WI38 (cell line): ENCODE measurements at regions not wholly inside any gene's neighbourhood (a gene's known extent, or its start where the extent isn't known, plus 50 kb on each side); places are given as distances from the start of the nearest gene placed in this dataset.

Experiments
- H3K4me3 ChIP-seq: 2 replicates; pipeline ENCODE4 v1.5.1; 2011; ENCODE audit warnings: low read depth, mild to moderate bottlenecking, control low read depth, low read length
- TF ChIP-seq, protein P1 (sequence below): IDR thresholded peaks from 2 replicates; pipeline ENCODE4 v1.5.1; 2012; ENCODE audit warnings: low read depth, mild to moderate bottlenecking, control low read depth, low read length

DNA sequence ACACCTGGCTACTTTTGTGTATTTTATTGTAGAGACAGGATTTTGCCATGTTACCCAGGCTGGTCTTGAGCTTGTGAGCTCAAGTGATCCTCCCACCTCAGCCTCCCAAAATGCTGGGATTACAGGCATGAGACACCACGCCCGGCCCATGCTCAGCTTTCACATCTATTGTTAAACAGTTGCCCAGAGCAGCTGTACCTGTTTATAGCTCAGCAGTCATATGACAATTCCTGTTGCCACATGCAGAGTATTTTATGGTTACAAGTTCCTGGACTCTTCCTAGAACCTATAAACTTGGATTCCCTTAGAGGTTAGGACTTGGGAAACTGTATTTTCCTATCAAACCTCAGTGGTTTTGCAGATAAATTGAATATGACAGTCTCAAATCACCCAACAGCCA, 188.3 kb upstream of the KCNG1 start:
- H3K4me3 ChIP-seq = no peak overlapping the region
- TF ChIP-seq, protein P1, sequence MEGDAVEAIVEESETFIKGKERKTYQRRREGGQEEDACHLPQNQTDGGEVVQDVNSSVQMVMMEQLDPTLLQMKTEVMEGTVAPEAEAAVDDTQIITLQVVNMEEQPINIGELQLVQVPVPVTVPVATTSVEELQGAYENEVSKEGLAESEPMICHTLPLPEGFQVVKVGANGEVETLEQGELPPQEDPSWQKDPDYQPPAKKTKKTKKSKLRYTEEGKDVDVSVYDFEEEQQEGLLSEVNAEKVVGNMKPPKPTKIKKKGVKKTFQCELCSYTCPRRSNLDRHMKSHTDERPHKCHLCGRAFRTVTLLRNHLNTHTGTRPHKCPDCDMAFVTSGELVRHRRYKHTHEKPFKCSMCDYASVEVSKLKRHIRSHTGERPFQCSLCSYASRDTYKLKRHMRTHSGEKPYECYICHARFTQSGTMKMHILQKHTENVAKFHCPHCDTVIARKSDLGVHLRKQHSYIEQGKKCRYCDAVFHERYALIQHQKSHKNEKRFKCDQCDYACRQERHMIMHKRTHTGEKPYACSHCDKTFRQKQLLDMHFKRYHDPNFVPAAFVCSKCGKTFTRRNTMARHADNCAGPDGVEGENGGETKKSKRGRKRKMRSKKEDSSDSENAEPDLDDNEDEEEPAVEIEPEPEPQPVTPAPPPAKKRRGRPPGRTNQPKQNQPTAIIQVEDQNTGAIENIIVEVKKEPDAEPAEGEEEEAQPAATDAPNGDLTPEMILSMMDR = no peak

DNA sequence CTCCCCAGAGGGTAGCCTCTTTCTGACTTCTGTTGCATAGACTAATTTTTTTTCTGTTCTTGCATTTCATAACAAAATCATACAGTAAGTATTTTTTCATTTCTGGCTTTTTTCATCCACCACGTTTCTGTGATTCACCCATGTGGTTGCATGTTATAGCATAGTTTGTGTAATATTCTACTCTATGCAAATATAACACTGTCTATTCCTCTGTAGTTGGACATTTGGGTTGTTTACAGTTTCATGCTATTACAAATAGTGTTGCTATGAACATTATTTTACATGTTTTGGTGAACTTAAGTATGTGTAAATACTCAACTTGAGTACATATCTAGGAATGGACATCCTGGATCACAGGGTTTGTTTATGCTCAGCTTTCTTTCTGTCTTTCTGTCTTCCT, 187.2 kb upstream of the KCNG1 start:
- no peak overlapping the region for H3K4me3 ChIP-seq
- TF ChIP-seq, protein P1 = no peak

DNA sequence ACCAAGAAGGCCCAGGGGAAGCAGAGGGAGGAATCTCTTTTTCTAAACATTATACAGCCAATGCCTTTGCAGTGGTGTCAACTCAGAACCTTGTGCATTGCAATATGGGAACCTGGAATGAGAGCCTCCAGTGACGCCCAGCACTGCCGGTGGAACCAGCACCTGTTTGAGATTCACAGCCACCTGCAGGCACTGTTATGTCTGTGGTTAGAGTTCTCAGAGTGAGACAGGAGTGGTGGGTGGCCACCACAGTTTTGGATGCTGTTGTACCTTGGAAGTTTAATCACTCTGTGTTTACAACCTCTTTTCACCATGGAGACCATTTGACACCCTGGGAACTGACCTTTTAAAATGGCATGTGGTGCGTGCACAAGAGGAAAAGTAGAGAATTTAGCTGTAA, 185.3 kb upstream of the KCNG1 start:
- TF ChIP-seq, protein P1 = no peak

DNA sequence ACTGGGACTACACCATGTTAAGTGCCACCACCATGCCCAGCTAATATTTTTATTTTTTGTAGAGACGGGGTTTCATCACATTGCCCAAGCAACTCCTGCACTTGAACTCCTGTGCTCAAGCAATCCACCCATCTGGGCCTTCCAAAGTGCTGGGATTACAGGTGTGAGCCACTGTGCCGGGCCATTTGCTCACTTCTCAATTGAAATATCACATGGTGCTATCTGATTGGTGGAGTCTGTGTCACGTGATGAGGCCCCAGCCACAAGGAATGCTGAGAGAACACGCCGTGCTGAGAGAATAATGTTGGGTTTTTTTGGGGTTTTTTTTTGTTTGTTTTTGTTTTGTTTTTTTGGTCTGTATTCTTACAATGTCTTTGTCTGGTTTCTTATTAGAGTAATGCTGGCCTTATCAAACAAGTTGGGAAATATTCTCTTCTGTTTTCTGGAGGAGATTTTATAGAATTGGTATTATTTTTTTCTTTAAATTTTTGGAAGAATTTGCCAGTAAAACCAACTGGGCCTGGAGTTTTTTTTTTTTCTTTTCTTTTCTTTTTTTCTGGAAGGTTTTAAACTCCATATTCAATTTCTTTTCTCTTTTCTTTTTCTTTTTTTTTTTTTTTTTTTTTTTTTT, 183.2 kb upstream of the KCNG1 start:
- no peak overlapping the region for H3K4me3 ChIP-seq

More for the DNA sequence above, 185.3 kb upstream of the KCNG1 start:
- no peak overlapping the region for H3K4me3 ChIP-seq

DNA sequence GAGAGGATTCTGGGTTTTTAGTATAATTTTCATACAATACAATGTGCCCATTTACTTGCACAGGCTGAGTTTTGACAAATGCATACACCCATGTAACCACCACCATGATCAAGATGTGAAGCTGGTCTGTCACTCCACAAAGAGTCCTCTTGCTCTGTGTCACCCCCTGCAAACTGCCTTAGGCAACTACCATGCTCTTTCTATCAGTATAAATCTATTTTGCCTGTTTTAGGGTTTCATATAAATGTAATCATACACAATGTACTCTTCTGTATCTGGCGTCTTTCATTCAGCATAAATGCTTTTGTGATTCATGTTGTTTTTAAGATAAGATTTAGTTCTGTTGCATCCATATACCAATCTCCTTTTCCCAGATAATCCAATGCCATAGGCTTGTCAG, 181.9 kb upstream of the KCNG1 start:
- H3K4me3 ChIP-seq = no peak overlapping the region
- TF ChIP-seq, protein P1 = no peak

More for the DNA sequence above, 183.2 kb upstream of the KCNG1 start:
- TF ChIP-seq, protein P1 = no peak

DNA sequence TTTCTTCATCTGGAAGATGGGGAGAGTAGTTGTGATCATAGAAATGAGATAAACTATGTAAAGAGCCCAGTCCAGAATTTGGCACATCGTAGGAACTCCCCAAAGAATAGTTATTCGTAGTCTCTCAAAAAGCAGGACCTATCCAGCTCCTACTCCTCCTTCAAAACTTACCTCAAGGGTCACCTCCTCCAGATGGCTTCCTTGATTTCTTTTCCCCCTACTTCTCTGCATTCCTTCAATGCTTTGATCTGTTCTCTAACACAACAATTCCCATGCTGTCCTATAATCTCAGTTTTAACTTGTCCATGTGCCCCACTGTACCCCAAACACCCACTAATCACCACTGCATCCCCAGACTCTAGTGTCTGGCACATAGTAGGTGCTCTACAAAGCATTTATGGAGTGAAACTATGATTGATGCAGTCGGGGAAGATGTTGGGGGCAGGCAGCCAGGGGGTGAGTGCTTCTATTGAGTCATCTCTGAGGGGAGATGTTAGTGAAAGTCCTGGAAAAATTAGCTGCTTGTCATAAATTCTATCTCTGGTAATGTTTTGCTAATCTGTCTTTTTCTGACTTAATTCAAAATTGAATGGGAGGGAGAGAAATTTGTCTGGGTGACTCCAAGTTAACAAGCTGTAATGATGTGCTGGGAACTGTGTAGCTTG, 181.3 kb upstream of the KCNG1 start:
- TF ChIP-seq, protein P1 = no peak
- H3K4me3 ChIP-seq = no peak overlapping the region

DNA sequence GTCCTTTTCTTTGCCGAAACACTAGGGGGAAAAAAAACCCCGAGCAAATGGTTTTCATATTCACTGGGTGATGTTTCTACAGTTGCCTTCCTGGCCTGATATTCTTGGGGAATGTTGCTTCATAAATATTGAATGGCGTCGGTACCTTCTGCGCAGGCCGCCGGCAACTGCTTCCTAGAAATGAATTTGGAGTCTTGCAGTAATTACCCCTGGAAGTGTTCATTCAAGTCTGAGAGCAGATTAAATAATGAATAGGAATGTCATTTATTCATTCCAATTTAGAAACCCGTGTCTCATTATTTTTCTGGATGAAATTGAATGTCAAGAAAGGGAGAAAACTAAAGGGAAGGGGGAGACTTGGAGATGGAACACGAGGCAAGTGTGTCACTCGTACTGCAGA, 179.4 kb upstream of the KCNG1 start:
- TF ChIP-seq, protein P1 = no peak

More for the DNA sequence above, 179.4 kb upstream of the KCNG1 start:
- no peak overlapping the region for H3K4me3 ChIP-seq
